HepG2 (cell line): ENCODE measurements at regions not wholly inside any gene's neighbourhood (a gene's known extent, or its start where the extent isn't known, plus 50 kb on each side); places are given as distances from the start of the nearest gene placed in this dataset.
"Not testable (repeated sequence)": the region's sequence is repeated elsewhere in the genome, so short reads cannot be mapped to it uniquely, and the experiment has no call there.

Source experiments
- ATAC-seq: fragments of 200-7000 bp; cut with Tn5 transposase; 3 replicates; pipeline ENCODE4 v1.9.1; 2020; ENCODE audit warnings: mild to moderate bottlenecking, moderate library complexity
- BruUV-seq: library from RNA; stranded (reverse); fragments of 400-500 nt; replicated peaks from 2 replicates; lab custom pipeline; 2021; lab: Mats Ljungman, UMichigan
- CTCF ChIA-PET: fragments of 300-600 bp; formaldehyde crosslinking; extraction: SDS; loops from one replicate; lab custom pipeline; 2021; ENCODE audit warnings: low total read pairs, inconsistent platforms, low intra/inter-chr PET ratio; lab: Yijun Ruan, JAX
- POLR2A ChIA-PET: fragments of 350-600 bp; sonication (Branson Sonifier 250); formaldehyde crosslinking; loops from one replicate; lab custom pipeline; 2020; ENCODE audit warnings: antibody characterized with exemption, inconsistent platforms; lab: Yijun Ruan, JAX
- DNase-seq: peaks from one replicate; pipeline ENCODE4 v3.0.0-alpha.2; 2015; ENCODE audit warnings: low spot score
- FAIRE-seq: peaks from 3 replicates; lab custom pipeline; 2011; peaks lifted over from hg19 to GRCh38; lab: Jason Lieb, UNC
- H2AFZ ChIP-seq: one replicate; pipeline ENCODE4 v1.6.1; 2011; ENCODE audit warnings: low read length, inconsistent platforms
- H3K27ac ChIP-seq: fragments of 300-600 bp; 3 replicates; pipeline ENCODE4 v1.8.0; 2011; ENCODE audit warnings: mixed run types, mild to moderate bottlenecking, mixed read lengths, low read length, inconsistent platforms; ENCODE audit not compliant: insufficient read depth; ENCODE audit errors: extremely low read length
- H3K27me3 ChIP-seq, 2 experiments: fragments of 200-600 bp in 1 of 2; 2 replicates in 1 of 2; 3 replicates in 1 of 2; pipeline versions ENCODE4 v1.6.0 to v1.8.0; 2011; ENCODE audit warnings: low read length in 2 of 2, mild to moderate bottlenecking in 2 of 2, moderate library complexity in 2 of 2, inconsistent platforms in 1 of 2; ENCODE audit not compliant: insufficient read depth in 2 of 2, control insufficient read depth in 1 of 2
- H3K36me3 ChIP-seq, 2 experiments: fragments of 200-600 bp in 1 of 2; replicated peaks in 1 of 2; 2 replicates in 1 of 2; 3 replicates in 1 of 2; pipeline versions ENCODE4 v1.5.1 to v1.8.0; 2011; ENCODE audit warnings: low read length in 2 of 2, inconsistent platforms in 1 of 2; ENCODE audit not compliant: insufficient read depth in 2 of 2, control insufficient read depth in 1 of 2
- H3K4me1 ChIP-seq: 2 replicates; pipeline ENCODE4 v1.5.1; 2012; ENCODE audit warnings: low read length, inconsistent platforms; ENCODE audit not compliant: insufficient read depth
- H3K4me2 ChIP-seq: 2 replicates; pipeline ENCODE4 v1.6.0; 2011; ENCODE audit warnings: low read depth, low read length, inconsistent platforms
- H3K4me3 ChIP-seq, 3 experiments: fragments of 200-600 bp in 1 of 3; sonication (generic), shearing (Covaris generic) in 1 of 3; replicated peaks in 1 of 3; 2 replicates each; pipeline ENCODE4 v1.5.1; 2011 to 2016; ENCODE audit warnings: low read length in 3 of 3, inconsistent platforms in 2 of 3, low read depth in 2 of 3, mild to moderate bottlenecking in 2 of 3, control low read depth in 1 of 3, mixed read lengths in 1 of 3; ENCODE audit not compliant: insufficient read depth in 1 of 3
- H3K79me2 ChIP-seq: one replicate; pipeline ENCODE4 v1.6.1; 2011; ENCODE audit warnings: low read length, inconsistent platforms; ENCODE audit not compliant: insufficient read depth
- H3K9ac ChIP-seq: 2 replicates; pipeline ENCODE4 v1.6.0; 2011; ENCODE audit warnings: mild to moderate bottlenecking, low read depth, low read length, inconsistent platforms; ENCODE audit not compliant: insufficient read depth
- H3K9me3 ChIP-seq: 2 replicates; pipeline ENCODE4 v1.5.1; 2012; ENCODE audit warnings: mild to moderate bottlenecking, low read length
- H4K20me1 ChIP-seq: 2 replicates; pipeline ENCODE4 v1.6.0; 2011; ENCODE audit warnings: inconsistent platforms, mild to moderate bottlenecking, low read length, moderate library complexity; ENCODE audit not compliant: insufficient read depth
- KLF12 ChIP-seq: sonication (generic); formaldehyde crosslinking; IDR thresholded peaks from 2 replicates; pipeline ENCODE4 v1.4.0; 2020; ENCODE audit warnings: missing genetic modification reagents, borderline replicate concordance
- WGBS: methylation state at CpG from one replicate; pipeline ENCODE4 v1.1.6; 2017; ENCODE audit warnings: low lambda C conversion rate; 5-methylcytosine and 5-hydroxymethylcytosine counted together
- in situ Hi-C: cut with HindIII; loops from 2 replicates; pipeline ENCODE4 v1.10.0; 2017; ENCODE audit warnings: low pct_unique_long_range_greater_than_20kb; ENCODE audit not compliant: extremely low pct_ligation_motif_present
- intact Hi-C: fragments of 100-400 bp; cut with micrococcal nuclease; formaldehyde crosslinking; loops from one replicate; pipeline ENCODE4 v1.10.0; 2022; ENCODE audit not compliant: unreplicated experiment
- TF ChIP-seq, protein P1 (sequence below): sonication (generic); formaldehyde crosslinking; conservative IDR thresholded peaks from 2 replicates; pipeline ENCODE4 v1.8.1; 2023; ENCODE audit warnings: missing genetic modification reagents
- TF ChIP-seq, protein P2 (sequence below): sonication (generic); formaldehyde crosslinking; IDR thresholded peaks from 2 replicates; pipeline ENCODE4 v1.4.0; 2020; ENCODE audit warnings: mild to moderate bottlenecking, missing genetic modification reagents

DNA sequence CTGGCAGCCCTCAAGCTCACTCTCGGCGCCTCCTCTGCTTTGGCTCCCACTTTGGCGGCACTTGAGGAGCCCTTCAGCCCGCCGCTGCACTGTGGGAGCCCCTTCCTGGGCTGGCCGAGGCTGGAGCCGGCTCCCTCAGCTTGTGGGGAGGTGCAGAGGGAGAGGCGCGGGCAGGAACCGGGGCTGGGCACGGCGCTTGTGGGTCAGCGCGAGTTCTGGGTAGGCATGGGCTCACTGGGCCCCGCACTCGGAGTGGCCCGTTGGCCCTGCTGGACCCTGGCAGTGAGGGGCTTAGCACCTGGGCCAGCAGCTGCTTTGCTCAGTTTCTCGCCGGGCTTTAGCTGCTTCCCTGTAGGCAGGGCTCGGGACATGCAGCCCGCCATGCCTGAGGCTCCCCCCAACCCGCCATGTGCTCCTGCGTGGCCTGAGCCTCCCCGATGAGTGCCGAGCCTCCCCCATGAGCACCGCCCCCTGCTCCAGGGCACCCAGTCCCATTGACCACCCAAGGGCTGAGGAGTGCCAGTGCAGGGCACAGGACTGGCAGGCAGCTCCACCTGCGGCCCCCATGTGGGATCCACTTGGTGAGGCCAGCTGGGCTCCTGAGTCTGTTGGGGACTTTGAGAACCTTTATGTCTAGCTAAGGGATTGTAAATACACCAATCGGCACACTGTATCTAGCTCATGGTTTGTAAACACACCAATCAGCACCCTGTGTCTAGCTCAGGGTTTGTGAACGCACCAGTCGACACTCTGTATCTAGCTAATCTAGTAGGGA is 101.5 kb upstream of the DRD5 start (continued):
- TF ChIP-seq, protein P1, sequence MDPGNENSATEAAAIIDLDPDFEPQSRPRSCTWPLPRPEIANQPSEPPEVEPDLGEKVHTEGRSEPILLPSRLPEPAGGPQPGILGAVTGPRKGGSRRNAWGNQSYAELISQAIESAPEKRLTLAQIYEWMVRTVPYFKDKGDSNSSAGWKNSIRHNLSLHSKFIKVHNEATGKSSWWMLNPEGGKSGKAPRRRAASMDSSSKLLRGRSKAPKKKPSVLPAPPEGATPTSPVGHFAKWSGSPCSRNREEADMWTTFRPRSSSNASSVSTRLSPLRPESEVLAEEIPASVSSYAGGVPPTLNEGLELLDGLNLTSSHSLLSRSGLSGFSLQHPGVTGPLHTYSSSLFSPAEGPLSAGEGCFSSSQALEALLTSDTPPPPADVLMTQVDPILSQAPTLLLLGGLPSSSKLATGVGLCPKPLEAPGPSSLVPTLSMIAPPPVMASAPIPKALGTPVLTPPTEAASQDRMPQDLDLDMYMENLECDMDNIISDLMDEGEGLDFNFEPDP (CRISPR knock-in tag): no peak
- TF ChIP-seq, protein P2, sequence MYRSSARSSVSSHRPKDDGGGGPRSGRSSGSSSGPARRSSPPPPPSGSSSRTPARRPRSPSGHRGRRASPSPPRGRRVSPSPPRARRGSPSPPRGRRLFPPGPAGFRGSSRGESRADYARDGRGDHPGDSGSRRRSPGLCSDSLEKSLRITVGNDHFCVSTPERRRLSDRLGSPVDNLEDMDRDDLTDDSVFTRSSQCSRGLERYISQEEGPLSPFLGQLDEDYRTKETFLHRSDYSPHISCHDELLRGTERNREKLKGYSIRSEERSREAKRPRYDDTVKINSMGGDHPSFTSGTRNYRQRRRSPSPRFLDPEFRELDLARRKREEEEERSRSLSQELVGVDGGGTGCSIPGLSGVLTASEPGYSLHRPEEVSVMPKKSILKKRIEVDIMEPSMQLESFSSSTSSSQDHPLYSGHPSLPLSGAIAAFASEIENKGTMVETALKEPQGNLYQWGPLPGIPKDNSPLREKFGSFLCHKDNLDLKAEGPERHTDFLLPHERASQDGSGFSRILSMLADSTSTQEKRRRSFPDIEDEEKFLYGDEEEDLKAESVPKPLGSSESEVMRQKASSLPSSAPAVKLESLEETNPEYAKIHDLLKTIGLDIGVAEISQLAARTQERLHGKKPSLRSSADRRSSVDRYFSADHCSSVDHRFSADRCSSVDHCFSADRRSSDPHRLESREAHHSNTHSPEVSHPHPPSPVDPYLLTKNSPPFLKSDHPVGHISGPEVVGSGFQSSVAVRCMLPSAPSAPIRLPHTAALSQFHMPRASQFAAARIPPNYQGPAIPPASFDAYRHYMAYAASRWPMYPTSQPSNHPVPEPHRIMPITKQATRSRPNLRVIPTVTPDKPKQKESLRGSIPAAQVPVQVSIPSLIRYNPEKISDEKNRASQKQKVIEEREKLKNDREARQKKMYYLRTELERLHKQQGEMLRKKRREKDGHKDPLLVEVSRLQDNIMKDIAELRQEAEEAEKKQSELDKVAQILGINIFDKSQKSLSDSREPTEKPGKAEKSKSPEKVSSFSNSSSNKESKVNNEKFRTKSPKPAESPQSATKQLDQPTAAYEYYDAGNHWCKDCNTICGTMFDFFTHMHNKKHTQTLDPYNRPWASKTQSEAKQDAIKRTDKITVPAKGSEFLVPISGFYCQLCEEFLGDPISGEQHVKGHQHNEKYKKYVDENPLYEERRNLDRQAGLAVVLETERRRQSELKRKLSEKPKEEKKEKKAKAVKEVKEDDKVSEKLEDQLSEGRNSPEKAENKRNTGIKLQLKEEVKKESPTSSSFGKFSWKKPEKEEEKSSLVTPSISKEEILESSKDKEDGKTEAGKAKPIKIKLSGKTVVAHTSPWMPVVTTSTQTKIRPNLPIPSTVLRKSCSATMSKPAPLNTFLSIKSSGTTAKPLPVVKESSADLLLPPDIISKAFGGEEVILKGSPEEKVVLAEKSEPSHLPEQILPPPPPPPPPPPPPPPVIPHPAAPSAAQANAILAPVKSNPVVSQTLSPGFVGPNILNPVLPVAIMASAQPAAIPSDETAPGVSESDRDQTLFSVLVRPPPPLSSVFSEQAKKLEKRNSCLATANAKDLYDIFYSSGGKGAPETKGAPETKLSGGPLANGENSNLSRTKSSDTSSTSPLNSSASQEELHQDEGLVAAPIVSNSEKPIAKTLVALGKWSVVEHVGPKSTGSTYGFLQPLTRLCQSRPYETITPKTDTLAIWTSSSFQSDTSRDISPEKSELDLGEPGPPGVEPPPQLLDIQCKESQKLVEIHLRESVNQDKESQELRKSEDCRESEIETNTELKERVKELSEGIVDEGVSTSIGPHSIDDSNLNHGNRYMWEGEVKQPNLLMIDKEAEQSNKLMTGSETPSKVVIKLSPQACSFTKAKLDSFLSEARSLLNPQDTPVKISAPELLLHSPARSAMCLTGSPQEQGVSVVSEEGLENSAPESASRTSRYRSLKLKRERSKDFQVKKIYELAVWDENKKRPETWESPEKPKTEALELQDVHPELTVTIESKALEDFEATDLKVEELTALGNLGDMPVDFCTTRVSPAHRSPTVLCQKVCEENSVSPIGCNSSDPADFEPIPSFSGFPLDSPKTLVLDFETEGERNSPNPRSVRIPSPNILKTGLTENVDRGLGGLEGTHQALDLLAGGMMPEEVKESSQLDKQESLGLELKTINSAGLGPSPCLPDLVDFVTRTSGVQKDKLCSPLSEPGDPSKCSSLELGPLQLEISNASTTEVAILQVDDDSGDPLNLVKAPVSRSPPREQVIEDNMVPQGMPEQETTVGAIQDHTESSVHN (CRISPR knock-in tag): no peak
- TF ChIP-seq KLF12 (CRISPR knock-in tag): no peak

DNA sequence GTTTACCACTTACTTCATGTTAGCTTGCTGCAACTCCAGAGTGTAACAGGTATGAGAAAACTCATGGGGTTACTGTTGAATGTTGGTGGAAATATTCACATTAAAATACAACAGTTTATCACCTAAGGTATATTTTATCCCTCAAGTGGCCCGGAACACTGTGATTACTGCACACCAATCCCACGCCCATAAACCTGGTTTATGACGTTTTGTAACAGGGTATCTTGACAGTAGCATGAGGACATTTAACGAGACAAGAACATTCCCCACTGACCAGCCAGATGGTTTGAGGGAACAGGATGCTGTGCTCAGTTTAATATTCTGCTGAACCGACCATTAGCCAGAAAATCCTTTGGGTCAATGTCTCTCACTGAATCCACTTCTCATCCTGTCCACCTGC is 98.3 kb upstream of the DRD5 start:
- BruUV-seq, H3K9me3 ChIP-seq, CTCF ChIA-PET, H3K27me3 ChIP-seq, intact Hi-C loops, H3K4me2 ChIP-seq, H2AFZ ChIP-seq, H3K79me2 ChIP-seq, in situ Hi-C loops, H3K4me1 ChIP-seq, H4K20me1 ChIP-seq, H3K27ac ChIP-seq, H3K9ac ChIP-seq, FAIRE-seq, ATAC-seq, H3K4me3 ChIP-seq, DNase-seq, POLR2A ChIA-PET, H3K36me3 ChIP-seq: not testable (repeated sequence)
- 32% methylated on average over 5 of the region's 5 CpGs for WGBS

DNA sequence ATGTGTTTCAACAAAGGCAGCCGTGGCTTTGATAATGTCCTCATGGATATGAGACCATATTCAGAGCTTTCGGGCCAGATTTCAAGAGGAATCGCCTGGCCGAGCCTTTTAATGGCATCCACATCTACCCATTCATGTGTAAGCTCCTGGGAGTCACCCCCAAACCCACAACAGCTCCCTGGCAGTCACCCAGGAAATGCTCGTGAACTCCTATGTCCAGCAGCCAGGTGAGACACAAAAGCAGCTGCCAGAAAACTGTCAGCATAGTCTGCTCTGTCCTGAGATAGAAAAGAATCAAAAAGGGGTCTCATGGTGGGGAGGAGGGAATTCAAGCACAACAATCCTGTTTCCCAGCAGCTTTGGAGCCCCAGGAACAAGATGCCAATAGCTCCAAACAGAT is 96.4 kb upstream of the DRD5 start:
- H2AFZ ChIP-seq, H4K20me1 ChIP-seq, H3K79me2 ChIP-seq, H3K9ac ChIP-seq, ATAC-seq, H3K27ac ChIP-seq, FAIRE-seq, intact Hi-C loops, H3K36me3 ChIP-seq, BruUV-seq, H3K9me3 ChIP-seq, H3K4me2 ChIP-seq, POLR2A ChIA-PET, in situ Hi-C loops, CTCF ChIA-PET, H3K27me3 ChIP-seq, H3K4me3 ChIP-seq, DNase-seq, H3K4me1 ChIP-seq: not testable (repeated sequence)
- WGBS: 0% methylated on average over 5 of the region's 5 CpGs
